ENCODE measurements at regions not wholly inside any gene's neighbourhood (a gene's known extent, or its start where the extent isn't known, plus 50 kb on each side); places are given as distances from the start of the nearest gene placed in this dataset.
"Not testable (repeated sequence)": the region's sequence is repeated elsewhere in the genome, so short reads cannot be mapped to it uniquely, and the experiment has no call there.

DNA sequence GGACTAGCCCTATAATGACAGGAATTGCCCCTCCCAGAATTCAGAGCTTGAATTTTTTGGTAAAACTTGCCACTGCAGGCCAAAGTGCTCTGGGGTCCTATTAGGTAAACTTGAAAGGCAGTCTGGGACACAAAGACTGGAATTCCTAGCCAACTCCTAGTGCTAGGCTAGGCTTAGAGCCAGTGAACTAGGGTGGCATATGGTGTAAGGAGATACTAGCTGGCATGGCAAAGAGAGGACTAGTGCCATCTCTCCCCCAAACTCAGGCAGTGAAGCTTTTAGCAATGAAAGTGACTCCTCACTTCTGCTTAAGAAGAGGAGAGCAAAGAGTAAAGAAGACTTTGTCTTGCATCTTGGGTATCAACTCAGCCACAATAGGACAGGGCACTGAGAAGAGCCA, 410.5 kb upstream of the CNTNAP5 start:
- no peak for DNase-seq

DNA sequence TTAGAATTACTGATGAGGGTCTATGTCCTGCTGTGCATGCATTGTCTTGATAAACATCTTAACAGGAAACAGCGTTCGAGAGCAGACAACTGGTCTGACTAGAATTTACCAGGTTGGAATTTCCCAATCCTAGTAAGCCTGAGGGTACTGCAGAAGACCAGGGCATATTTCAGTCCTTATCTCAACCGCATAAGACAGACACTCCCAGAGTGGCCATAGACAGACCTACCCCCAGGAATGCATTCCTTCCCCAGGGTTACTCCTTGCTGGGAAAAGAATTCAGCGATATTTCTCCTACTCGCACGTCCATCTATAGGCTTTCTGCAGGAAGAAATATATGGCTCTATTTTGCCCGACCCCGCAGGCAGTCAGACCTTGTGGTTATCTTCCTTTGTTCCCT, 406.4 kb upstream of the CNTNAP5 start:
- DNase-seq, result not testable (repeated sequence)

DNA sequence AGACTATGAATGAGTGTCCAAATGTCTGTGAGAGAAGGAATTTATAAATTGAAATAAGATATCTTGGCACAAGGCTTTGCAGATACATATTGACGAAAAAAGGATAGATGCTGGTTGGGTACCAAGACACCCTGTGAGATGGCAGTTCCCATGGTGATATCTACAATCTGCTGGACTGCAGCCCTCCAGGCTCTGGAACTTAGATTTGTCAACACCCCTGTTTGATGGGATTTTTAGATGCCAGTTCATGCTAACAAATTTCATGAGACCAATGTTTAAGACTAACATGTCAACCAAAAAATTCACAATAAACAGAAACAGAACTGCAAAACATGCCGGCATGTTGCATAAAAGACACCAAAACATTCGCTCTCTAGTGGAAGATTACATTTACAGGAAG, 400.3 kb upstream of the CNTNAP5 start:
- no peak for DNase-seq

DNA sequence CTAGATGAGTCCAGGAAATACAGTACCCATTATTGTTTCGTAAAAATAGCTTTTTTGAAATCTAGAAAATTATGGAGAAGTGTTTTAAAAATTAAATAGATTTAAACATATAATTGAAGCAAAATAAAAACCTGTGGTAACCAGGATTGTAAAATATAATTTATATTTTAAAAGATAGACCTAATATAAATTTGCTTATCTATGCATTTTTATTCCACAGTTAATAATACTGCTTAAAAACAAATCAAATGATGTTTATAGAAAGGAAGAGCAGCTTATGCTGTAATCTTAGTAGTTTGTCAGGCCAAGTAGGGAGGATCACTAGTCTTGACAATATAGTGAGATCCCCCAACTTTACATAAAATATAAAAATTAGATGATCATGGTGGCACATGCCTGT, 388.9 kb upstream of the CNTNAP5 start:
- no peak for DNase-seq

DNA sequence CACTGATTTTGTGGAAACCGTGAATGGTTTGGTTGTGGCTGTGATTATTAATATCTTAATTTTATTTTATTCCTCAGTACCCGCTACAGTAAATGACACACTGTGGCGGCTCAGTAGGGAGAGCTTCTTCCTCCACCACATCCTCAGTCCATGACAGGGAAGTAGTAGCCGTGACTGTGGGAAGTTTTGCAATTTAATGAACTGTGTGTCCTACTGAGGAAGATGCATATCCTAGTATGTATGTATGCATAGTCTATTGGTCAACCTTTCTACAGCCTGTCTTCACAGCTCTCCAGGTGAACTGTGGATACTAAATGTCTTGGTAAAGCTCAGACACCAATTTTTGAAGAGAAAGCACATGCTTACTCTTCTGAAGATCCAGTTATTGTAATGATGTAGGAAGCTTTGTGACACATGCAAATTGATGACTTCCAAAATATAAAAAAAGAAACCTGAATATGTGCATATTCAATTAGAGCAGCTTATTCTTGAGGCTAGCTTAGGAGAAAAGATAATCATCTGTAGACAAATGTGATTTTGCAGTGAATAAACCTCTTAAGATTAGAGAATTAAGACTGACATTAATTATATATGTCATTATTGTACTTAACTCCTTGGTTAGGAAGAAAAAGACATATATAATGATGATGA, 384.3 kb upstream of the CNTNAP5 start:
- no peak for DNase-seq

DNA sequence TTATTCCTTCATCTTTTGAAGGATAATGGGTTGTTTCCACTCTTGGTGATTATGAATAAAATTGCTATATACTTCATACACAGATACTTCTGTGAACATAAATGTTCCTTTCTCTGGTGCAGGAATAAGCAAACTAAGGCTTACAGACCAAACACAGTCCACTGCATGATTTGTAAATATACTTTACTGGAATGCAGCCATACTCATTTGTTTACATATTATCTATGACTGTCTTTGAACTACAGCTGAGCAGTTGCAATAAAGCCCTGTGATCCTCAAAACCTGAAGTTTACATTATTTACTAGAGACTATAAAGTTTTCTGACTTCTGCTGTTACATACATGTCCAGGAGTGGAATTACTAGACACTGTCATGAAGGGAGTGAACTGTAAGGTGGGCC, 381.0 kb upstream of the CNTNAP5 start:
- DNase-seq, result no peak

DNA sequence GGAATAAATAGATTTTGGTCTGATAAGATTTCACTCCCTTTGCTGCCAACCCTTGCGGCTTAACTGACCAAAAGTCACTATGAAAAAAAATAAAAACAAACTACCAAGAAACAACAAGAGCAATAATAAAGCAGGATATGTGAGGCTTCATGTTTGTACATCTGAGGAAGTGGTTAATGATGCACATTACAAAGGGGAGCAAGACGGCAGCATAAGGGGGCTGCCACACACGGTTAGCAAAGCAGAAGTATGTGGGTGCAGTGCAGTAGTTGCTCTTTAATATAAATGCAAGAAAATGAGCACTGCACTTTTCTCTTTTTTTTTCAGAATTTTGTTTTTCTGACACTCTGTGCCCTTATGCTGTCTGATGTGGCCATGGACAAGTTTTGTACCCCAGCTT, 377.1 kb upstream of the CNTNAP5 start:
- no peak for DNase-seq

DNA sequence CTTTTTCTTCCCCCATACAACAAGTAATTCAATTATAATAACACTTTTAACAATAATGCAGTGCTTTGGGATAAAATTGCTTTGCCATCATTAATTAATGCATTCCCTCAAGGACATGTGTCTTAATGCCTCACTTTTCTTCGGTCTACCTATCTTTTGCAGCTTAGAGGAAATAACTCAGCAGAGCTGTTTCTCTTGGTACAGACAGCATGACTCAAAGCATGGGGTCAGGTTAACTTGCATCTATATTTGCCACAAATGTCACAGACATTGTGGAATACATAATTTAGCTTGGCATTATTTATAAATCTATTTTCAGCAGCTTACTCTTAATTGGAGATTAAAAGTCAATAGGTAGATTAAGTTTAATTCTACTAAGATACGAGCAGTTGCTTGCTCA, 376.1 kb upstream of the CNTNAP5 start:
- no peak for DNase-seq

DNA sequence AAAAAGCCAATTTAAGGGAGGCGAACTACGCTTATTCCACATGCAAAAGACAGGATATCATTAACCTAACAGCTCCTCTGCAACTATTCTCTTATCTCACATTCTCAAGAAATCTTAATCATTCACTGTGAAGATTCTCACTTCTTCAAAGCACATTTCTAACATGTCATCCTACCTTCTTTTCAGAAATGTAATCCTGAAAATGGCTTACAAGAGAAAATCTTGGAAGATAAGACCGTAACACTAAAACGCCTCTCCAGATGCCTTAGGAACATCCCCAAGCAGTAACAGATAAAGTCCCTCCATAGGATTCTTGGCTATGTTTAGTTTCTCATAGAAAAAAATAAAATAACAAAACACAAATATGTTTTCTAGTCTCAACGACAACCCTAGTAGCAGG, 373.9 kb upstream of the CNTNAP5 start:
- DNase-seq, result no peak

DNA sequence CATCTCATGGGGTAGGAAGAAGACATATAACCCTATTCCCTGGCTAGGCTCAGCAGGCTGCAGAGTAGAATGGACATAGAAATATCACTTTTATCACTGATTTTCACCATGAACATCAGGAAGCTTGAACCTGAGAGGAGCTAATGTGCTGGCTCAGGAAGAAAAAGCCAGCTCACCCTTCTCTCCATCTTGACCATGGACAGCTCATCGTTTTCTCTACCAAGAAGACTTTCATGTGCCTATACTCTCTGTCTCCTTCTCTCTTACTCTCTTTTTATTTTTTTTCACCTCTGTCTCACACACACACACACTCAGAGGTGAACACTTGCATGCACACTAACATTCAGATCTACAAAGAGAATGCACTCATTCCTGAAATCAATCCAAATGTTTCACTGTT, 372.8 kb upstream of the CNTNAP5 start:
- no peak for DNase-seq

DNA sequence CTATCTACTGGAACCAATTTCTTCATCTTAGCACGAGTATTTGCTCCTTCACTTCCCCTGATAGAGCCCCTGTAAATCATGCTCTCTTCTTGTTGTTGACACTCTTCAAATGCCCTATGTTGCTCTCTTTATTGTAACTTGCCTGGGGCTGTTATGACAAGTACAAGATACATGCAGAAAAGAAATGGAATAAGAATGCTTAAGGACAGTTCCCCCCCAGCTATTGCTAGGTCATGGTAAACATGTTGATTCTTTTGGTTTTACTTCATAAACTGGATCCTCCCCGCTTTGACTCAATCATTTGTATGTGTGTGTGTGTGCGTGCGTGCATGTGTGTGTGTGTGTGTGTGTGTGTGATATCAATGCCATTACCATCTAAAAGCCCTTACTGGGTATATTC, 368.5 kb upstream of the CNTNAP5 start:
- DNase-seq, result no peak

DNA sequence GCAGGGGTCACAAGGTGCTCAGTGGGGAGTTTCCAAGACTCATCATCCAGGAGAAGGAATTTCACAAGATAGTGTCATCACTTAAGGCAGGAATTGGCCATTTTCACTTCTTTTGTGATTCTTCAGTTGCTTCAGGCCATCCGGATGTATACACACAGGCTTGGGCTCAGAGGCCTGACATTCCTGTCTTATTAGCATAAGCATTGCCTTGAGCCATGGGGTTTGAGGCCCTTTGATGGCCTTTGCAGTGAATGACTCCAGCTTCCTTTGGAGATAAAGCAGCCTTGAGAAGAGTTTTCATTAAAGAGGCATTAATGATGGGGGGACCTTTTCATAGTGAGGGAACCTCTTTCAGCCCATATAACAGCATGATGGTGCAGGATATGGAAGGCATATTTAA, 366.0 kb upstream of the CNTNAP5 start:
- no peak for DNase-seq

DNA sequence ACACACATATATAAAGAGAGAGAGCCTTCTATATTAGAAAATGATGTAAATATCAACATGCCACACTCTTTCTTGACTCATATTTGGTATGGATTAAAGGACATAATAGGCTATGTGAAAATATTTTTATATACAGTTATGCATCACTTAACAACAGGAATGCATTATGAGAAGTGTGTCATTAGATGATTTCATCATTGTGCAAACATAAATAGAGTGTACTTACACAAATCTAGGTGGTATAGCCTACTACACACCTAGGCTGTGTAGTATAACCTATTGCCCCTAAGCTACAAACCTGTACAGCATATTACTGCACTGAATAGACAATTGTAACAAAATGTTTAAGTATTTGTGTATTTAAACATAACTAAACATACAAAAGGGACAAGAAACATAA, 354.8 kb upstream of the CNTNAP5 start:
- no peak for DNase-seq

DNA sequence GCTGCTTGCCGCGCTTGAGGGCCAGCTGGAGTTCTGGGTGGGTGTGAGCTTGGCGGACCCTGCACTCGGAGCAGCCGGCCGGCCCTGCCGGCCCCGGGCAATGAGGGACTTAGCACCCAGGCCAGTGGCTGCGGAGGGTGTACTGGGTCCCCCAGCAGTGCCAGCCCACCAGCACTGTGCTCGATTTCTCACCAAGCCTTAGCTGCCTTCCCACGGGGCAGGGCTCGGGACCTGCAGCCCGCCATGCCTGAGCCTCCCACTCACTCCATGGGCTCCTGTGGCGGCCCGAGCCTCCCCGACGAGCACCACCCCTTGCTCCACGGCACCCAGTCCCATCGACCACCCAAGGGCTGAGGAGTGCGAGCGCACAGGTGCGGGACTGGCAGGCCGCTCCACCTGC, 341.3 kb upstream of the CNTNAP5 start:
- DNase-seq, result not testable (repeated sequence)

DNA sequence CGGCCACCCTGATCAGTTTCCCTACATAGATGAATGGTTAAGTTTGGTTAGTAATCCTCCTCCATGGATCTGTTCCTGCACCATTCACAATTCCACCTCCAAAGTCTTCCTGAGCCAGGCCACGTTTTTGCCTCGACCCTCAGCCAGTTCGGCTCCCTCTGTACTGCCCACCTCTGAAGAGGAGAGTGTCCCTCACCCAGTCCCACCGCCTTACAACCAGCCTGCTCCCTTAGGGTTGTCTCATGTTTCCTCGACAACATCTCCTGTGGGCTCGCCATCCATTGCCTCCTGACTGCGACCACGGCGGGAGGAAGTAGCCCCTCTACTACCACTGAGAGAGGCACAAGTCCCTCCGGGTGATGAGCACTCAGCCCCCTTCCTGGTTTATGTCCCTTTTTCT, 338.0 kb upstream of the CNTNAP5 start:
- DNase-seq, result no peak

DNA sequence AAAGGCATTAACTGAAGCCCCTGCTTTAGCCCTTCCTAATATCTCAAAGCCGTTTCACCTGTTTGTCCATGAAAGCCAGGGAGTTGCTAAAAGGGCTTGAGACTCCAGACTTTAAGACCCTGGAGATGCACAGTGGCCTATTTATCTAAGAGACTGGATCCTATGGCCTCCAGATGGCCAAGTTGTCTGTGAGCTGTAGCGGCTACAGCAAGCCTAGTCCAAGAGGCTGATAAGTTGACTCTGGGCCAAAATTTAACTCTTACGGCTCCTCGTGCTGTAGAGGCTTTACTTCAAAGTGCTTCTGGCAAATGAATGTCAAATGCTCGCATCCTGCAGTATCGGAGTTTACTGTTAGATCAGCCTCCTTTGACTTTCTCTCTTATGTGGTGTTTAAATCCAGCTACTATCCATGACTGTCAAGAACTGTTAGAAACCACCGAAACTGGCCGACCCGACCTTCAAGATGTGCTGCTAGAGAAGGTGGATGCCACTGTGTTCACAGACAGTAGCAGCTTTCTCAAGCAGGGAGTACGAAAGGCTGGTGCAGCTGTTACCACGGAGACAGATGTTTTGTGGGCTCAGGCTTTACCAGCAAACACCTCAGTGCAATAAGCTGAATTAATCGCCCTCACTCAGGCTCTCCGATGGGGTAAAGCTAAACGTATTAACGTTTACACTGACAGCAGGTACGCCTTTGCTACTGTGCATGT, 336.7 kb upstream of the CNTNAP5 start:
- DNase-seq, result no peak

DNA sequence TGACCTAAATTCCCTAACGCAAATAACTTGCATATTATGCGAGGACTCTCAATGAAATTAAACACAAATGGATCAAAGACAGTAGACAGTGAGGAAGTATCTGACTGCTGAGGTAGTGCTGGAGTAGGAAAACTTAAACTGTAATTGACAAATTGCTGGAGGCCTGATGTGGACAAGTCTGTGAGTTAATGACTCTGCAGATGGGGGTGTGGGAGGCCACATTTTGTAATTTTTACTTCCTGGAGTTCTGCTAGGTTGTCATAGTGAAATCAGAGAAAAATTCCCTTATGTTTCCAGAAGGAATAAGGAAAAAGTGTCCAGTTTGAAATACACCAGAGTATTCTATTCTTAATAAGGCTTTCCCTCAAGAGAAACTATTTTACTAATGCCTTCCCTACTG, 333.0 kb upstream of the CNTNAP5 start:
- DNase-seq, result no peak

DNA sequence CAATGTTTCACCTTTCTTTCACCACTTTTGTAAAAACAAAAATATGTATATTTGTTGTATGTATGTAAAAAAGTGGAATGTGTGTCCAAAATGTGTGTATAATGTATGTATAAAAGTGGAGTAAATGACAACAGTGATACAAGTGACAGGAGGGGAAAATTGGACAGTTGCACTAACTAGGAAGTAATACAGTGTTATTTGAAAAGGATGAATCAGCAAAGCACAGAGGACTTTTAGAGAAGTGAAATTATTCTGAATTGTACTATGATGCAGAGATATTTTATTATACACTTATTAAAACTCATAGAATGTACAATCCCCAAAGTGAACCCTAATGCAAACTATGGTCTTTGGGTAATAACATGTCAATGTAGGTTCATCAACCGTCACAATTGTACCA, 331.3 kb upstream of the CNTNAP5 start:
- DNase-seq, result no peak

DNA sequence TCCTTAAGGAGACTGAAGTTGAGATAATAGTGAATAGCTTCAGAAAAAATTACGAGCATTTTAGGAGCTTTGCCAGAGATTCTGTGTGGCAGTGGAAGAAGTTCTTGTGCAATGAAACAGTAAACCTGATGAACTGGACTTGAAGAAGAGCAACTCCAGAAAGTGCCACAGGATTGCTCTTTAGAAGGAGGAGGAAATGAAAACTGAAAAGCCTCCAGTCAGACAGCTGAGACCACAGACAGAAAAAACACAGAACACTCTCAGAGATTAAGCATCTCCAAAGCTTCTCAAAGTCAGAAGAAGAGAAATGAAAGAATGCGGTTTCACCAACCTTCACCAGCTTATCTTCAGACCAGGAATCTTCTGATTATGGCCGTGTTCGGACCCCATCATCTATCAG, 329.7 kb upstream of the CNTNAP5 start:
- no peak for DNase-seq

DNA sequence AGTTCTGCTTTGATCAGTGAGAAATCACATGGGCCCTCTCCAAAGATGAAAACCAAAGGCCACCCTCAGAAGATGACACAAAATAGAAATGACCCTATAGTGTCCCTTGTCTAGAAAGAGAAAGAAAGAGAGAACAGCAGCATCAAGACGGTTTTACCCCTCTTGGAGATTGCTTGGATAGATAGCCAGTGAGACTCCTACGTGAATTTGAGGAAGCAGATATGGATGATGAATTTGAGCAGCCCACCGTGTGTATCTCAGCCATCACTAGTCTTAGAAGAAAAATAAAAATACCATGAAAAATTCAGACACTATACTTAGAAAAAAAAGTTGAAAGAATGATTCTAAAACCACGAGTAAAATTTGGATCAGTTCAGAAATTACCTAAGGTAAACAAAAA, 329.1 kb upstream of the CNTNAP5 start:
- DNase-seq, result no peak

DNA sequence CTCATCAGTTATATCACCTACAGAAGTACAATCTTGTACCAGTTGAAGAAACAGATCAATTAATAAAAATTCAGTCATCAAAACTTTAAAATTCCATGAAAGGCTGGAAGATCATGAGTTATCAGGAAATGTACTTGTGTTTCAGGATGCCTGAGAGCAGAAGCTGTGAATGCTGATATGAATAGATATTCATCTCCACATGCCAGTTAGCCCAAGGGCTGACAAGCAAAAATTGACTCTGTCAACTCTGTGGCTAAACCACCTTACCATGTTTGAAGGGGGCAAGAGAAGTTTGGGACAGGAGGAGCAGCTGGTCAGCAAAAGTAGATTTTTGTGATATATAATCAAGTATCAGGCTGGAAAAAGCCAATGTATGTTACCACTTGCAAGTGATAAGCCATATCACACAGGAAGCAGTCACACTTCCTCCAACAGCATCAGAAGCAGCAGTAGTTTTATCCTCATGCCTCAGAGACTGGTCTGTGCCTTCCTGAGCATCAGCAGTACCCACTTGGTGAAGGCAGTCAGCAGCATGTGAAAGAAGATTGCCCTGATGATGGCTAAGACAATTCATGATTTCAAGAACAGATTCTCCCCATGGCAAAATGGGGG, 328.2 kb upstream of the CNTNAP5 start:
- no peak for DNase-seq

DNA sequence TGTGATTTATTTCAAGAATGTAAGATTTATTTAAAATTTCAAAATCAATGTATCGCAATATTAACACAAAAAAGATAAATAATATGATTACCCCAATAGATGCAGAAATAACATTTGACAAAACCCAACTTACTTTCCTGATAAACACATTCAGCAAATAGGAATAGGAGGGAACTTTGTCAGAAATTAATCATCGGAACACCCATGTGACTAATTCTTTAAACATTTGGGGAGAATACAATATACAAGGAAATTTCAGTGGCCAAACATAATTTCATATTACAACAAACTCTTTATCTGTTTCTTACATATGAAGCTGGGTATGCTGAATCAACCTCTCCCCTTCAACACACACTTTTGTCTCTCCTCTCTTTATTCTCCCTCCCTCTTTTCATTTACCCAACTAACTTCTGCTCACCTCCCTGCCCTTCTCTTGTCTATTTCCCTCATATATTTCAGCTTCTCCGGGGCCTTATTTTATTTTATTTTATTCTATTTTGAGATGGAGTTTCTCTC, 309.6 kb upstream of the CNTNAP5 start:
- DNase-seq, result no peak

DNA sequence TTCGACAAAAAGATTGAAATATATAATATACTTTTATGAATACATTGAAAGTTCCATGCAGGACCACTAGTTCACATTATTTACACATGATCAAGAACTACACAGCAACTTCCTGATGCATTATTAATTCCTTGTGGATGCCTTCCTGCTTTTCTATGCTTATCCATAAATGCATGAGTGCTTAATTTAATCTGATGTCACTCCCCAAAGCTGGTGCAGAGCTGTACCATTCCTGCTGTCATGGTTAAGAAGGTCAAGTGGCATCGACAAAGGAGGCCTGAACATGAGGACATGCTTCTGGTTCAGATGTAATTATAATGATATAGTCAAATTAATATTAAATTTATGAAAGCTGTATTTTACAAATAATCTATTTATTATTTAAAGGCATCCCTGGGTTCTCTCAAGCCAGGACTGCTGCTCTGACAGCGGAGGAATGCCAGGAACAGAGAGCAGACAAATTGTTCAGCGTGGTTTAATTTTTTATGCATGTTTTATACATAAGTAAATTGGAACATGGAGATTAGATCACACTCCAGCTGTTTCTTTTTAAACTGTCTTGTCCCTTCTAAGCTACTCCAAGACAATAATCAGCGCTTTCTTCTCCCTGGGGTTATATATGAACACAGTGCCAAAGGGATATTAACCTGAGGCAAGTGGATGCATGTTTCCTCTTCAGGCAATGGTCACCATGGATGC, 307.3 kb upstream of the CNTNAP5 start:
- no peak for DNase-seq

DNA sequence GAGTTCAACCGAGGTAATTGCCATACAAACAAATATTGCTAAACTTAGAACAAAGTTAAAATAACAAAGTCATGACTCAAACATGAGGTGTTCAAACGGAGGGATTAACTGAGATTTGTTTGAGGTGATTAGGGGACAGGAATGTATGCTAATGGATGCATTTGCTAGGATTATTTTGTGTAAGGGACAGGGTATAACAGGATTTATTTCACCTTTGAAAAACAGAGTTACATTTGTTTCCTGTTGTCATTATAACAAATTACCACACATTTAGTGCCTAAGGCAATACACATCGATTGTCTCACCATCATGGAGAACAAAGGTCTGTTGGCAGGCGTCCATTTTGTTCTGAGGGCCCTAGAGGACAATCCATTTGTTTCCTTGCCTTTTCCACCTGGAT, 304.3 kb upstream of the CNTNAP5 start:
- no peak for DNase-seq
